ENCODE measurements at regions not wholly inside any gene's neighbourhood (a gene's known extent, or its start where the extent isn't known, plus 50 kb on each side); places are given as distances from the start of the nearest gene placed in this dataset.

- TF ChIP-seq CTCF (IDR thresholded peaks at IDR 0.05; ENCODE audit: insufficient read depth, low read depth, low read length) (no peak), EZH2 (IDR thresholded peaks at IDR 0.05; ENCODE audit: insufficient read depth, low read length) (no peak)
Observed at GRCh38 chr1:29914936-29915335, 678.6 kb downstream of the PTPRU start.
